ENCODE measurements at regions not wholly inside any gene's neighbourhood (a gene's known extent, or its start where the extent isn't known, plus 50 kb on each side); places are given as distances from the start of the nearest gene placed in this dataset.

DNA sequence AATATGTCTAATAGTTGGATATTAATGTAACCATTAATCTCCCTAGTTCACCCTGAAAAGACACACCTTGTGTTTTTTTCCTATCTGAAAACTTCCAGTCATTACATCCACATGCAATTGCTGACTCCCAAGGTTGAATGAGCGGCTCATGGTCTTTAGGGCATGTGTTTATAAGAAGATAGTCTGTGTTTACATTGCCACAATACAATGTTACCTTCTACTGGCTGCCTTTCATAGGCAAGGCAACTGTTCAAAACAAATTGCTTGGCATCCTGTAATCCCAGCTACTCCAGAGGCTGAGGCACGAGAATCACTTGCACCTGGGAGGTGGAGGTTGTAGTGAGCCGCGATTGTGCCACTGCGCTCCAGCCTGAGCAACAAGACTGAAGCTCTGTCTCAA is 52.6 kb upstream of the GPCPD1 start:
- no peak for TF ChIP-seq FOSL1 (IDR thresholded peaks at IDR 0.05; ENCODE audit: insufficient read depth, low read depth, low read length)
- no peak for TF ChIP-seq CHD1 (IDR thresholded peaks at IDR 0.05; ENCODE audit: low read depth, low read length)
- TF ChIP-seq RBBP5 (IDR thresholded peaks at IDR 0.05; ENCODE audit: borderline replicate concordance, low read depth, low read length), result no peak
- TF ChIP-seq SIRT6 (IDR thresholded peaks at IDR 0.05; ENCODE audit: low read length), result no peak
- no peak for TF ChIP-seq SIX5 (IDR thresholded peaks at IDR 0.05; ENCODE audit: low read depth, low read length)
- TF ChIP-seq NANOG (IDR thresholded peaks at IDR 0.05; ENCODE audit: insufficient read depth, low read depth, low read length, poor library complexity, severe bottlenecking), result no peak
- no peak overlapping the region for H4K91ac ChIP-seq (replicated peaks; ENCODE audit: insufficient read length, low read length)
- no peaks in the 10 kb centered on the region for H3K9me3 ChIP-seq (ENCODE audit: insufficient read depth in 2 of 2, low read depth in 1 of 2, low read length in 1 of 2)
- H2AK5ac ChIP-seq (ENCODE audit: low read depth, low read length), result no peak overlapping the region
- H3K79me1 ChIP-seq (ENCODE audit: low read depth, low read length), result no peaks in the 10 kb centered on the region
- POLR2A ChIA-PET (ENCODE audit: partially characterized antibody), result no interaction called here
- FAIRE-seq (no peak), DNase-seq (ENCODE audit: low read depth in 1 of 2, low spot score in 2 of 2) (no peak)
- CTCF ChIA-PET (ENCODE audit: partially characterized antibody), result interaction anchor here (1.3 kb wide), 1 partner anchor 103 kb away, joined by 3 read pairs; no protein-coding TSS in a partner anchor
- no peaks in the 10 kb centered on the region for H3K4me1 ChIP-seq (replicated peaks in 1 of 4; ENCODE audit: control insufficient read depth in 3 of 4, insufficient read depth in 4 of 4, low read length in 3 of 4)
- H3K27me3 ChIP-seq (replicated peaks in 1 of 4; ENCODE audit: control insufficient read depth in 3 of 4, extremely low read depth in 1 of 4, insufficient read depth in 3 of 4, low read length in 3 of 4), result no peaks in the 10 kb centered on the region
- H3K23ac ChIP-seq (ENCODE audit: insufficient read length), result no peak overlapping the region
- H3K4me2 ChIP-seq (ENCODE audit: insufficient read depth in 1 of 2, low read depth in 2 of 2, low read length in 2 of 2), result no peak overlapping the region
- no peak overlapping the region for H3K4me3 ChIP-seq (ENCODE audit: extremely low read depth in 1 of 4, insufficient read depth in 2 of 4, low read depth in 3 of 4, low read length in 4 of 4)
- no peak overlapping the region for H3K9ac ChIP-seq (replicated peaks in 1 of 4; ENCODE audit: extremely low read depth in 1 of 4, low read depth in 3 of 4, low read length in 3 of 4)
- no peak overlapping the region for H2BK20ac ChIP-seq (ENCODE audit: low read length)
- no peak overlapping the region for H2BK5ac ChIP-seq (ENCODE audit: low read depth, low read length)
- H4K8ac ChIP-seq (ENCODE audit: extremely low read depth, insufficient read depth, low read length), result no peak overlapping the region
- H3K36me3 ChIP-seq (ENCODE audit: control insufficient read depth in 2 of 4, insufficient read depth in 4 of 4, low read length in 3 of 4), result no peaks in the 10 kb centered on the region
- no peak overlapping the region for H3K14ac ChIP-seq (ENCODE audit: insufficient read length)
- no peak overlapping the region for H3K18ac ChIP-seq (ENCODE audit: extremely low read depth, low read length)
- H2BK120ac ChIP-seq (replicated peaks; ENCODE audit: low read depth, low read length), result no peak overlapping the region
- H2BK12ac ChIP-seq (ENCODE audit: low read depth, low read length), result no peak overlapping the region
- H3K4ac ChIP-seq (replicated peaks; ENCODE audit: insufficient read length, low read depth, low read length), result no peak overlapping the region
- no peaks in the 10 kb centered on the region for H4K20me1 ChIP-seq (replicated peaks in 1 of 2; ENCODE audit: control insufficient read depth in 1 of 2, insufficient read depth in 2 of 2, low read length in 2 of 2)
- H3K79me2 ChIP-seq (ENCODE audit: control insufficient read depth in 1 of 2, insufficient read depth in 2 of 2, low read length in 2 of 2), result no peaks in the 10 kb centered on the region
- H2AFZ ChIP-seq (ENCODE audit: low read length), result no peak overlapping the region
- no peak overlapping the region for H4K5ac ChIP-seq (ENCODE audit: insufficient read length, low read depth, low read length)
- no peak overlapping the region for H2BK15ac ChIP-seq (ENCODE audit: low read length)
- H3K56ac ChIP-seq (replicated peaks; ENCODE audit: insufficient read length, low read depth, low read length), result no peak overlapping the region
- no peaks in the 10 kb centered on the region for H3K23me2 ChIP-seq (ENCODE audit: low read depth, low read length)
- no peak overlapping the region for H3K27ac ChIP-seq (ENCODE audit: low read depth, low read length)
- WGBS, 2 experiments (ENCODE audit: extremely low coverage in 1 of 2, insufficient coverage in 1 of 2, insufficient read length in 1 of 2, insufficient replicate concordance in 2 of 2, low coverage in 1 of 2, low lambda C conversion rate in 2 of 2, missing lambda C conversion rate in 1 of 2), result 91% methylated on average over 5 of the region's 5 CpGs; no CpG with 5 or more reads in 1 of the 2 experiments

All from H1 (cell line).